OCI-LY3 (cell line): ENCODE measurements at regions not wholly inside any gene's neighbourhood (a gene's known extent, or its start where the extent isn't known, plus 50 kb on each side); places are given as distances from the start of the nearest gene placed in this dataset.
A peak's percentile ranks its signal among the peaks of the same experiment; 100 is the strongest.
"Not testable (repeated sequence)": the region's sequence is repeated elsewhere in the genome, so short reads cannot be mapped to it uniquely, and the experiment has no call there.

Experiments
- H2AFZ ChIP-seq: fragments of 200-600, 300-600 bp; shearing (Covaris generic); 2 replicates; pipeline ENCODE4 v1.6.0; 2014; ENCODE audit warnings: antibody characterized with exemption, low read depth, low read length
- H3K27ac ChIP-seq: fragments of 200-600, 300-600 bp; sonication (generic); 2 replicates; pipeline ENCODE4 v1.5.1; 2014; ENCODE audit warnings: mild to moderate bottlenecking, low read length, moderate library complexity, mixed read lengths
- H3K27me3 ChIP-seq: fragments of 200-600, 300-600 bp; sonication (generic); 2 replicates; pipeline ENCODE4 v1.6.1; 2014; ENCODE audit warnings: low read depth, low read length, mixed read lengths
- H3K36me3 ChIP-seq: fragments of 200-600, 300-600 bp; sonication (generic); replicated peaks from 2 replicates; pipeline ENCODE3; 2014; ENCODE audit warnings: low read depth, low read length, mixed read lengths
- H3K4me1 ChIP-seq: fragments of 300-600, 200-600 bp; sonication (generic); 2 replicates; pipeline ENCODE4 v1.6.1; 2014; ENCODE audit warnings: low read length, mixed read lengths
- H3K4me2 ChIP-seq: fragments of 200-600, 300-600 bp; sonication (generic); 2 replicates; pipeline ENCODE4 v1.6.1; 2014; ENCODE audit warnings: low read length, mixed read lengths
- H3K4me3 ChIP-seq: fragments of 300-600, 200-600 bp; sonication (generic); 2 replicates; pipeline ENCODE4 v1.5.1; 2014; ENCODE audit warnings: antibody characterized with exemption, mild to moderate bottlenecking, low read length, moderate library complexity
- H3K79me2 ChIP-seq: fragments of 300-600, 200-600 bp; shearing (Covaris generic); 2 replicates; pipeline ENCODE4 v1.6.1; 2014; ENCODE audit warnings: mild to moderate bottlenecking, low read length, mixed read lengths
- H3K9ac ChIP-seq: fragments of 300-600, 200-600 bp; shearing (Covaris generic); 2 replicates; pipeline ENCODE4 v1.6.0; 2014; ENCODE audit warnings: mild to moderate bottlenecking, low read length, moderate library complexity
- H3K9me3 ChIP-seq: fragments of 200-600, 300-600 bp; shearing (Covaris generic); 2 replicates; pipeline ENCODE4 v1.6.1; 2014; ENCODE audit warnings: low read length, mixed read lengths; ENCODE audit not compliant: insufficient read depth
- H4K20me1 ChIP-seq: fragments of 200-600, 300-600 bp; sonication (generic); 2 replicates; pipeline ENCODE4 v1.6.1; 2016; ENCODE audit warnings: low read length, mixed read lengths; ENCODE audit not compliant: insufficient read depth
- EZH2phosphoT487 ChIP-seq: fragments of 200-600 bp; shearing (Covaris generic); IDR thresholded peaks from 2 replicates; pipeline ENCODE4 v1.6.1; 2018; ENCODE audit warnings: antibody characterized with exemption, mixed run types, low read depth
- TF ChIP-seq, protein P1 (sequence below): fragments of 200-600, 300-600 bp; sonication (generic); IDR thresholded peaks from 2 replicates; pipeline ENCODE4 v1.5.1; 2014; ENCODE audit warnings: antibody characterized with exemption, low read length, low read depth

- Histone ChIP-seq H3K79me2 (no peaks in the 10 kb centered on the region), H3K4me2 (no peak overlapping the region), H3K36me3 (no peaks in the 10 kb centered on the region), H3K9ac (no peak overlapping the region), H3K27me3 (no peaks in the 10 kb centered on the region), H3K4me3 (no peak overlapping the region), H3K9me3 (0 out of 2 replicates have a peak, but pooled peaks cover 3% of the 10 kb centered on the region), H4K20me1 (no peaks in the 10 kb centered on the region), H2AFZ (no peak overlapping the region), H3K4me1 (no peaks in the 10 kb centered on the region), H3K27ac (no peak overlapping the region)
- TF ChIP-seq, protein P1, sequence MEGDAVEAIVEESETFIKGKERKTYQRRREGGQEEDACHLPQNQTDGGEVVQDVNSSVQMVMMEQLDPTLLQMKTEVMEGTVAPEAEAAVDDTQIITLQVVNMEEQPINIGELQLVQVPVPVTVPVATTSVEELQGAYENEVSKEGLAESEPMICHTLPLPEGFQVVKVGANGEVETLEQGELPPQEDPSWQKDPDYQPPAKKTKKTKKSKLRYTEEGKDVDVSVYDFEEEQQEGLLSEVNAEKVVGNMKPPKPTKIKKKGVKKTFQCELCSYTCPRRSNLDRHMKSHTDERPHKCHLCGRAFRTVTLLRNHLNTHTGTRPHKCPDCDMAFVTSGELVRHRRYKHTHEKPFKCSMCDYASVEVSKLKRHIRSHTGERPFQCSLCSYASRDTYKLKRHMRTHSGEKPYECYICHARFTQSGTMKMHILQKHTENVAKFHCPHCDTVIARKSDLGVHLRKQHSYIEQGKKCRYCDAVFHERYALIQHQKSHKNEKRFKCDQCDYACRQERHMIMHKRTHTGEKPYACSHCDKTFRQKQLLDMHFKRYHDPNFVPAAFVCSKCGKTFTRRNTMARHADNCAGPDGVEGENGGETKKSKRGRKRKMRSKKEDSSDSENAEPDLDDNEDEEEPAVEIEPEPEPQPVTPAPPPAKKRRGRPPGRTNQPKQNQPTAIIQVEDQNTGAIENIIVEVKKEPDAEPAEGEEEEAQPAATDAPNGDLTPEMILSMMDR = no peak
- TF ChIP-seq EZH2phosphoT487 = no peak
These were observed 137.6 kb upstream of the NBPF11 start for GRCh38 chr1:148289647-148290046.

DNA sequence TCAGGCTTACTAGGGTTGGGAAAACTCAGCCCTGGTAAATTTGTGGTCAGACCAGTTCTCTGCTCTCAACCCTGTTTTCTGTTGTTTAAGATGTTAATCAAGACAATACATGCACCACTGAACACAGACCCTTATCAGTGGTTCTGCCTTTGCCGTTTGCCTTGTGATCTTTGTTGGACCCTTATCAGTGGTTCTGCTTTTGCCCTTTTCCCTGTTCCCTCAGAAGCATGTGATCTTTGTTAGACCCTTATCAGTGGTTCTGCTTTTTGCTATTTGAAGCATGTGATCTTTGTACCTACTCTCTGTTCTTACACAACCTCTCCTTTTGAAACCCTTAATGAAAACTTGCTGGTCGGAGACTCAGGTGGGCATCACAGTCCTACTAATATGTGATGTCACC lies 133.9 kb upstream of the NBPF11 start:
- not testable (repeated sequence) for H3K27ac ChIP-seq, H3K4me1 ChIP-seq, H3K27me3 ChIP-seq, H3K9me3 ChIP-seq, H3K36me3 ChIP-seq, H3K9ac ChIP-seq, H4K20me1 ChIP-seq, H3K79me2 ChIP-seq, H3K4me3 ChIP-seq, H3K4me2 ChIP-seq, H2AFZ ChIP-seq

DNA sequence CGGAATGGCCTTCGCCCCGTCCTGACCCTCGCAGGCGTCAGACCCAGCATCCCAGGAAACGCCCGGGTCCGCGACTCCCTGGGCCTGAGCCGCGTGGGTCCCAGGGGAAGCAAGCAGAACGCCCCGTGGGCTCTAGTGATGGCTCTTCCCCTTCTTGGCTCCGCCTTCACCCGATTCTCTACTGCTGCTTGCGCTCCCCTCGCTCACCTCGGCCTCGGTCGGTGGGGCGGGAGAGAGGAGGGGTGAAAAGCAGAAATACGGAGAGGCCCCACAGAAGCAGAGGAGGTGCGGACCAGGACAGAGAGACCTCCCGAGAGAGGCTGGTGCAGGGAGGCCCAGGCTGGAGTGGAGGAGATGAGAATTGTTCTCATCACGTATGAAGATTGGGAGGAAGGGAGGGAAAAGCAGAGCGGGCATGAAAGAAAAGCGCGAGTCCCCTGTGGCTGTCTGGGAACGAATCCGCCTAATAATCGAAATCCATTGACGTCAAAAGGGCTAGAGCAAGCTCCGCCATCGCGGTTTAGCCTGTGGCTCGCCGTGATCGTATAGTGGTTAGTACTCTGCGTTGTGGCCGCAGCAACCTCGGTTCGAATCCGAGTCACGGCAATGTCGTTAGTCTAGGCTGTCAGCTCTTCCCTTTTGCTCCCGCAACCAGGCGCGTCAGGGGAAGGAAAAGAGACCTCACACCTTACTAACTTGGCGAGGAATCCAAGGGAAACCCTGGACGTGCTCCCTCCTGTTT lies 128.9 kb upstream of the NBPF11 start:
- H3K9ac ChIP-seq = peak overlapping the region; percentile 75
- not testable (repeated sequence) for H3K79me2 ChIP-seq, H3K36me3 ChIP-seq, H3K27me3 ChIP-seq, H3K9me3 ChIP-seq, H4K20me1 ChIP-seq
- H3K4me1 ChIP-seq = peaks cover 12% of the 10 kb centered on the region
- H2AFZ ChIP-seq = peak overlapping the region; percentile 92
- peak overlapping the region; percentile 53 for H3K27ac ChIP-seq
- peak overlapping the region; percentile 72 for H3K4me2 ChIP-seq
- H3K4me3 ChIP-seq = peak overlapping the region; percentile 79

- Histone ChIP-seq H3K4me1 (peaks cover 12% of the 10 kb centered on the region), H3K9ac (peak overlapping the region; percentile 75), H3K4me2 (peak overlapping the region; percentile 72), H3K4me3 (peak overlapping the region; percentile 79)
- not testable (repeated sequence) for H3K79me2 ChIP-seq, H4K20me1 ChIP-seq, H3K9me3 ChIP-seq, H2AFZ ChIP-seq, H3K27ac ChIP-seq, H3K36me3 ChIP-seq, H3K27me3 ChIP-seq
These were observed 127.0 kb upstream of the NBPF11 start for GRCh38 chr1:148279002-148279542.

- not testable (repeated sequence) for H4K20me1 ChIP-seq, H3K4me2 ChIP-seq, H3K9me3 ChIP-seq, H2AFZ ChIP-seq, H3K4me3 ChIP-seq, H3K9ac ChIP-seq, H3K27me3 ChIP-seq, H3K27ac ChIP-seq, H3K36me3 ChIP-seq, H3K79me2 ChIP-seq
- H3K4me1 ChIP-seq = peaks cover 12% of the 10 kb centered on the region
These were observed 125.8 kb upstream of the NBPF11 start for GRCh38 chr1:148277865-148278279.

- H4K20me1 ChIP-seq, H3K9me3 ChIP-seq, H3K4me3 ChIP-seq, H3K4me1 ChIP-seq, H3K36me3 ChIP-seq, H3K4me2 ChIP-seq, H3K27ac ChIP-seq, H3K79me2 ChIP-seq, H3K9ac ChIP-seq, H2AFZ ChIP-seq: not testable (repeated sequence)
- H3K27me3 ChIP-seq = peaks cover 12% of the 10 kb centered on the region; the same call in 1 of the 2 replicates
These were observed 115.0 kb upstream of the NBPF11 start for GRCh38 chr1:148267066-148267465.
